Effector memory CD8-positive, alpha-beta T cell (primary cell): ENCODE measurements at regions not wholly inside any gene's neighbourhood (a gene's known extent, or its start where the extent isn't known, plus 50 kb on each side); places are given as distances from the start of the nearest gene placed in this dataset.
"Not testable (repeated sequence)": the region's sequence is repeated elsewhere in the genome, so short reads cannot be mapped to it uniquely, and the experiment has no call there.

Source experiments
- ATAC-seq: fragments of 150-1000 bp; cut with Tn5 transposase; replicated peaks from 2 replicates; pipeline ENCODE4 v1.10.0; 2021; ENCODE audit warnings: mild to moderate bottlenecking, moderate library complexity
- DNase-seq, 3 experiments: peaks; one replicate each; pipeline ENCODE4 v3.0.0; 2021
- H3K27ac Mint-ChIP-seq, 2 donors: one replicate each; pipeline ENCODE4 v1.8.0; 2022; ENCODE audit warnings: mild to moderate bottlenecking in 2 of 2, mixed read lengths in 2 of 2, moderate library complexity in 2 of 2
- H3K27me3 Mint-ChIP-seq, 2 donors: one replicate each; pipeline ENCODE4 v1.8.0; 2022; ENCODE audit warnings: mixed read lengths in 2 of 2
- H3K36me3 Mint-ChIP-seq: one replicate; pipeline ENCODE4 v1.8.0; 2022; ENCODE audit warnings: mild to moderate bottlenecking, moderate library complexity, mixed read lengths; ENCODE audit not compliant: insufficient read depth
- H3K4me1 Mint-ChIP-seq, 2 donors: one replicate each; pipeline ENCODE4 v1.8.0; 2022; ENCODE audit warnings: low read depth in 2 of 2, mixed read lengths in 2 of 2
- H3K4me3 Mint-ChIP-seq, 2 donors: one replicate each; pipeline ENCODE4 v1.8.0; 2022; ENCODE audit warnings: mild to moderate bottlenecking in 2 of 2, mixed read lengths in 2 of 2, moderate library complexity in 2 of 2
- H3K9me3 Mint-ChIP-seq, 2 donors: one replicate each; pipeline ENCODE4 v1.8.0; 2022; ENCODE audit warnings: mixed read lengths in 2 of 2

DNA sequence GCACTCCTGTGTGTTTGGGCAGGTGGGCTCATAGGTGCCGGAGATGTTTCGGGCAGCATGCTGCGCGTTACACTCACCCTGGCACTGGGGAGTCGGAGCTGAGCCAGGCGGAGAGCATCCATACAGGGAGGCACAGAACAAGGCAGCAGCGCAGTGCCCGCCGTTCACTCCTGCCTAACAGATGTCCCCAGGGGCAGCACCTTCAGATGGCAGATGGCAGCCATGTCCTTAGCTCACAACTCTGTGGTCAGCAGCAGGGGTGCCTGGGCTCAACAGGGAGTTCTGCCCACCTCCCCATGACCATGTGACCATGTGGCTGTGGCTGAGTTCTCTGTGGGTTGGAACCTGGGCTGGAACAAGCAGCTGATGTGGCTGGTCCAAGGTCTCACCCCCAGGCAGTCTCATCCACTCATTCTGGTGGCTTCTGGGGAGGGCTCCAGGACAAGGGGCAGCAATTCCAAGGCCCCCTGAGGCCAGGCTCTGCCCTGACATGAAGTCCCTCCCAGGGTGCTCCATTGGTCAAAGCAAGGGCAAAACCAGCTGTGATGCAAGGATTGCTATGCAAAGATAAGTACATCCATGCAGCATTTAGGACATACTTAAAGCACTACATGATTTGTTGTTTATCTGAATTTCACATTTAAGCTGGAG lies 64.2 kb downstream of the MRPL36 start:
- peaks cover 6% of the 10 kb centered on the region for H3K36me3 Mint-ChIP-seq
- ATAC-seq, result no peak

DNA sequence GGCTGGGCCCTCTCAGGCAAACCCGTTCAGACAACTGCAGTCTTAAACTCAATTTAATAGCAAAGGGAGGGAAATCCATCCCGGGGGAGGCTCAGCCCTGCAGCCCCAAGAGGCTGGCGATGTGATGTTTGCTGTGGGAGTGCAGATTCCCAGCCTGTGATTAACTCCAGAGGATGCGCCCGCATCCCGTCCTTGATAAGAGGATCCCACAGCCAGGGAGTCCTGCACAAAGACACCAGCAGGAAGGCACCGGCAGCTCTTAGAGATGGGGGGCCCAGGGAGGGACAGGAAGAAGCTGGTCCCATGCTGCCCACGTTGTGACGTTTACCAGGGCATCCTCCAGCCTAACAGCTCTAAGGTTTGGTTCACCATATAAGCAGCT lies 64.7 kb downstream of the MRPL36 start:
- ATAC-seq, result no peak
- H3K4me3 Mint-ChIP-seq, result no peak overlapping the region

More for the DNA sequence above, 64.2 kb downstream of the MRPL36 start:
- Mint-ChIP-seq H3K27me3 (peaks cover 16 to 83% of the 10 kb centered on the region in 2 donors), H3K27ac (no peak overlapping the region), H3K4me1 (no peaks in the 10 kb centered on the region), H3K4me3 (no peak overlapping the region), H3K9me3 (no peaks in the 10 kb centered on the region)
- DNase-seq, result no peak

DNA sequence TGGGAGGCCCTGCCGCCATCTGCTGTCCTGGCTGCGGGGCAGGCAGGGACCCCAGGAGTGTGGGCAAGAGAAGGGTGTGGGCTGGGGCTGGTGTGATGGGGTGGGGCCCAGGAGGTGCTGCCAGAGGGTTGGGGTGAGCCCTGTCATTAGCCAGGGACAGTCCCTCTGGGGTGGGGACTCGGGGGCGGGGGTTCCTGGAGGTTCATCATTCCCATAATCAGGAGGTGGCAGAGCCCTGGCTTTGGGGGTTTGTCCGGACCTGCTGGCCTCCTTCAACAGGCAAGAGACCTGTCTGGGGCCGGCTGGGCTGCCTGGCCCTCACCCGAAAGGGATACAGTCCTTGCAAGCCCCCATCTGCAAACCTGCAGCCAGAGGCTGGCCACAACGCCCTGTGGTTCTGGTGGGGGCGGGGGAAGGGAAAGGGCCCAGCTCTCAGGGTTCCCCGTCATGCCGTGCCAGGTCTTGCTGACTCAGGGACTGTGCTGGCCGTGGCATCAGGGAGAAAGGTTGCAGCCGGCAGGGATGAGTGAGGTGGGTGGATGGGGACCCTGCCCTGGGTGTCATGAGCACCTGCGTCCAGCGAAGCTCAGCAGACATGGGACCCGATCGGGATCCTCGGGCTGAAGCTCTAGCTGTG lies 65.2 kb downstream of the MRPL36 start:
- no peaks in the 10 kb centered on the region for H3K4me1 Mint-ChIP-seq
- DNase-seq, result no peak

More for the DNA sequence above, 64.7 kb downstream of the MRPL36 start:
- DNase-seq, result no peak
- Mint-ChIP-seq H3K4me1 (no peaks in the 10 kb centered on the region), H3K36me3 (peaks cover 6% of the 10 kb centered on the region), H3K9me3 (no peaks in the 10 kb centered on the region), H3K27me3 (peaks cover 15 to 88% of the 10 kb centered on the region in 2 donors), H3K27ac (no peak overlapping the region)

DNA sequence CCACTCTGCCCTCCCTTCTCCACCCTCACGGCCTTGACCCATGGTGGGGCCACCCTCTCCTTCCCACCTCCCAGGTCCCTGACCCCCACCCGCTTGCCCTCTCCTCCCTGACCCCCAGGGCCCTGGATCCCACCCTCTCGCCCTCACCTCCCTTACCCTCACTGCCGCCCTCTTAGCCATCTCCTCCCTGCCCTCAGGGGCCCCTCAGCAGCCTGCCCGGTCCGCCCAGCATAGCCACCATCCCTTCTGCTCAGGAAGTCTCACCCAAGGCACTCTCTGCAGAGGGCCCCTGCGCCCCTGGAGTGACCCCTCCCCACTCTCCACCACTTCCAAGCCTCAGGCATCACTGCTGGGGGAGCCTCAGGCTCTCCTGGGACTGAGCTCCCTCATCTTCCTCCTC lies 66.3 kb downstream of the MRPL36 start:
- Mint-ChIP-seq H3K27me3 (peaks cover 15 to 83% of the 10 kb centered on the region in 2 donors), H3K4me3 (no peak overlapping the region), H3K27ac (no peak overlapping the region), H3K4me1 (no peaks in the 10 kb centered on the region), H3K36me3 (peaks cover 6% of the 10 kb centered on the region), H3K9me3 (no peaks in the 10 kb centered on the region)
- ATAC-seq (no peak), DNase-seq (no peak)

More for the DNA sequence above, 65.2 kb downstream of the MRPL36 start:
- Mint-ChIP-seq H3K4me3 (no peak overlapping the region), H3K27me3 (peaks cover 15 to 87% of the 10 kb centered on the region in 2 donors), H3K27ac (no peak overlapping the region), H3K9me3 (no peaks in the 10 kb centered on the region), H3K36me3 (peaks cover 6% of the 10 kb centered on the region)
- ATAC-seq, result no peak

DNA sequence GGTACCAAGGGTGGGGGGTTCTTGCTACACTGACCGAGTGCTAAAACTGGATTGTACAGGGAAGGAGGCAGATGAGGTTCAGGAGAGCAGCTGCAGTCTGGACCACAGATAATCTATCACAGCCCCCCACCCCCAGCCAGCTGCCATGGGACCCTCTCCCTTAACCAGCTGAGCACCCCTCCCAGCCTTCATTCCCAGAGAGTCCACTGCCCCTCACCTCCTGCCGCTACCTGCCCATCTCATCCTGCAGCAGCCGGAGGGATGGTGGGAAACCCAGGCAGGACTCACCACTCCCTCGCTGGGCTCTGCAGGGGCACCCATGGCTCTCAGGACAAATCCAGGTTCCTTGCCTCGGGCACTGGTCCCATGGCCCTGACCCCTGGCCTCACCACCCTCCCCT lies 66.7 kb downstream of the MRPL36 start:
- ATAC-seq, result no peak
- H3K27ac Mint-ChIP-seq, result no peak overlapping the region
- no peak overlapping the region for H3K4me3 Mint-ChIP-seq

DNA sequence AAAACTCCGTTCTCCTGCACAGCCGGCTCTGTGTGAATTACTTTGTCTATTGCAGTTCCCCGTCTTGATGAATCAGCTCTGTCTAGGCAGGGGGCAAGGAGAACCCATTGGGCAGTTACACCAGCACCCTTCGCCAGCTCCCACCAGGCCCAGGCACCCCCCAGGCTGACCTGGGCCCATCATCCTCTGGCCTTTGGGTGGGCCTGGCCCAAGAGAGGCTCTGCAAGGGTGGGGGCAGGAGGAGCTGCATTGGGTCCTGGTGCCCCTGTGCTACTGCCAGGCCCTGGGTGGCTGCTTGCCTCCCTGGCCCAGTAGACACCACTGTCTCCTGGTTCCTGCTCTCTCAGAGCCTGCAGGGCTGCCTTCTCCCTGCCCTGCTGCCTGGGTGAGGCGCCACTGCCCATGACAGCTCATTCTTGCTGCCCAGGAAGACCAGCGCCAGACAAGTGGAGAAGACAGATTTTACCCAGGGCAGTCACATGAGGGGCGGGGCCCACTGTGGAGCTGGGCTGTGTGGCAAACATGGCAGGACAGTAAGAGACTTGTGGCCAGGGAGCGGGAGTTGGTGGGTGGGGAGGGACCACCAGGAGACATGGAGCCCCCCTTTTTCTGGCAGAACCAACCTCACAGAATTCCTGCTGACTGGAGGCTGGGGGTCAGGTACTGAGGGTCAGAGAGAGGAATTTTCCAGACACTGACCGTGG lies 67.2 kb downstream of the MRPL36 start:
- Mint-ChIP-seq H3K27ac (no peak overlapping the region), H3K4me3 (no peak overlapping the region), H3K27me3 (peaks cover 10 to 85% of the 10 kb centered on the region in 2 donors), H3K36me3 (peaks cover 3% of the 10 kb centered on the region), H3K9me3 (no peaks in the 10 kb centered on the region), H3K4me1 (no peaks in the 10 kb centered on the region)
- ATAC-seq (no peak), DNase-seq (no peak)

More for the DNA sequence above, 66.7 kb downstream of the MRPL36 start:
- no peak for DNase-seq
- H3K36me3 Mint-ChIP-seq, result peaks cover 6% of the 10 kb centered on the region
- H3K27me3 Mint-ChIP-seq, result peaks cover 11 to 87% of the 10 kb centered on the region in 2 donors
- H3K9me3 Mint-ChIP-seq, result no peaks in the 10 kb centered on the region
- no peaks in the 10 kb centered on the region for H3K4me1 Mint-ChIP-seq

DNA sequence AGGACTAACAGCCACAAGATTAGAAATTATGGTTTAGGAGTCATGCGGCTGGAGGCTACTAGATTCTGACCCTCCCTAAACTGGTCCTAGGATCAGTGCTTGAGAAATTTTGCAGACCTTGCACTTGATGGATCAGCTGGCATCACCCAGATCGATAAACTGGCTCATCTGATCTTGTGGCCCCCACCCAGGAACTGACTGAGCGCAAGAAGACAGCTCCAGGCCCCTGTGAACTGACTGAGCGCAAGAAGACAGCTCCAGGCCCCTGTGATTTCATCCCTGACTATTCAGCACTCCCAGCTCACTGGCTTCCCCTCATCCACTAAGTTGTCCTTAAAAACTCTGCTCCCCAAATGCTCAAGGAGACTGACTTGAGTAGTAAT lies 67.8 kb downstream of the MRPL36 start:
- ATAC-seq, DNase-seq, H3K4me1 Mint-ChIP-seq, H3K4me3 Mint-ChIP-seq, H3K27ac Mint-ChIP-seq, H3K9me3 Mint-ChIP-seq, H3K36me3 Mint-ChIP-seq: not testable (repeated sequence)
- H3K27me3 Mint-ChIP-seq, result peaks cover 10 to 85% of the 10 kb centered on the region in 2 donors

DNA sequence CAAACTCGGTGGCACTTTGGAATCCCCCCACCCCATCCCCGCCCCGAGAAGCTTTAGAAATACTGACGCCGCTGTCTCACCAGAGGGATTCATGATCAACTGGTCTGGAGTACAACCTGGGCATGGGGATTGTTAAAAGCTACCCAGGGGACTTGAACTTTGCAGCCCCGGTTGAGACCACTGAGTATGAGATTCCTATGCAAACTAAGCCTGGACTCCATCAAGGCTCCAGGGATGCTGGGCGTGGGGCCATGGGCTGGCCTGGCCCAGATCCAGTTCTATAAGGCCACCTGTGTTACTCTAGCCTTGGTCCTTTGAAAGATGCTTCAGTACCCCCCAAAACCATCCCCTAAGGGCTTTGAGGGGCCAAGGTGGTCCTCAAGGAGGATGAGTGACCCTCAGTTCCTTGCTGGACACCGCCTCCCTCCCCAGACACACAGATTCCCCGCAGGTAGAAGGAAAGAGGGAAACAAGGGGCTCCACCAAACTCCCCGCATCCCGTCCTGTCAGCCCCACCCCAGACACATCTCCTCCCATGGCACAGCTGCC lies 68.5 kb downstream of the MRPL36 start:
- Mint-ChIP-seq H3K4me3 (no peak overlapping the region), H3K9me3 (no peaks in the 10 kb centered on the region), H3K4me1 (no peaks in the 10 kb centered on the region), H3K27me3 (peaks cover 14 to 85% of the 10 kb centered on the region in 2 donors), H3K27ac (no peak overlapping the region), H3K36me3 (peaks cover 3% of the 10 kb centered on the region)
- DNase-seq, result no peak
- ATAC-seq, result no peak

DNA sequence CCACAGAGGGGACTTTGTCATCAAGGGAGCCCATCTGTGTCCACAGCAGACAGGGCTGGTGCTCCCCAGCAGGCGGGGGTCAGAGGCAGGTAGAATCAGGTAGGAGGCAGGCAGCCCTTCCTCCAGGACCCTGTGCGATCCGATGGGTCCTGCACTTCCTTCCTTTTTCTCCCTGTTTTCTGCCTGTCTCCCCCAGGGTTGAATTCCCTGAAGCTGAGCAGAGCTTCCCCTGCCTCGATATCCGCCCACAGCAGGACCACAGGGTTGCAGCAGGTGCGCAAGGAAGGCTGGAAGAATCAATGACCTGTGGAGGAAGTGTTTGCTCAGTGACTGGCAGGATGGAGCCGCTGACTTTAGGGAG lies 69.2 kb downstream of the MRPL36 start:
- ATAC-seq (no peak), DNase-seq (no peak)
- peaks cover 3% of the 10 kb centered on the region for H3K36me3 Mint-ChIP-seq
- H3K9me3 Mint-ChIP-seq, result no peaks in the 10 kb centered on the region
- H3K4me3 Mint-ChIP-seq, result no peak overlapping the region
- no peak overlapping the region for H3K27ac Mint-ChIP-seq
- peaks cover 21 to 85% of the 10 kb centered on the region in 2 donors for H3K27me3 Mint-ChIP-seq
- H3K4me1 Mint-ChIP-seq, result peaks cover 0 to 3% of the 10 kb centered on the region in 2 donors

DNA sequence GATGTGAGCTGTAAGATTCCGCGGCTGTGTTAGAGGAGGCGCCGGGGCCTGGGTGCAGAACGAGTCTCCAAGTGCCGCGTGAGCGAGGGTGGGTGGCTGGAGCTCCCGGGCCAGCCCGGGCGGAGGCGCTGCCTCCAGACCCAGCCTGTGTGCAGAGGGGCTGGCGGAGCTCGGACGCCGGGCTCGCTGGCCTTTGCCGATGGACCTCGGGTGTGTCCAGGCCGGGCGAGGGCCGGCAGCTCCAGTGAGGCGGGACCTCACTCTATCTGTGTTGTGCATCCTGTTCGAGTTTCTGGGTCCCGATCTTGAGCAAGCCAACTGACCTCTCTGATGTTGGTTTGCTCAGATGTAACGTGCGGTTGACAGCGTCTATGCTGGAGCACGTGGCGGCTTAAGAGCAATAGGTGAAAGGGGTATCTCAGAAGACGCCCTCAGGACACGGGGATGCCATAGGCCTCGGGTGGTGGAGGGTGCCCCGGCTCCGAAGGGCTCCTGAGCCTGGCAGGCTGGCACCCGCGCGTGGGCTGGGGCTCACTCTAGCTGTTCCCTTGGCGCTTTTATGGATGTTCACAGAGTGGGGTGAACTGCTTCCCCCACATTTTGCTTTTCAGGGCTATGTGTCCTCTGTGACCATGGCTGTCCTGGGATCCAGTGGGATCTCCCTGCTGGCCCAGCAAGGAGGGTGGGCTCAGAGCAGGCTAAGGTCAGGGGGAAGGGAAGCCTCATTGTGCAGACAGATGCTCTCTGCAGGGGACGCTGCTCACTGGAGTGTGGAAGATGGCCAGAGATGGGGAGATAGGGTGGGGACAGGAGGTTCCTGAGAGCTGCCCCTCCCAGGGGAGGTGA lies 69.8 kb downstream of the MRPL36 start:
- Mint-ChIP-seq H3K27ac (no peak overlapping the region), H3K4me1 (peaks cover 0 to 4% of the 10 kb centered on the region in 2 donors), H3K9me3 (no peaks in the 10 kb centered on the region), H3K4me3 (no peak overlapping the region), H3K27me3 (peaks cover 21 to 85% of the 10 kb centered on the region in 2 donors), H3K36me3 (peaks cover 3% of the 10 kb centered on the region)
- ATAC-seq (no peak), DNase-seq (no peak)

DNA sequence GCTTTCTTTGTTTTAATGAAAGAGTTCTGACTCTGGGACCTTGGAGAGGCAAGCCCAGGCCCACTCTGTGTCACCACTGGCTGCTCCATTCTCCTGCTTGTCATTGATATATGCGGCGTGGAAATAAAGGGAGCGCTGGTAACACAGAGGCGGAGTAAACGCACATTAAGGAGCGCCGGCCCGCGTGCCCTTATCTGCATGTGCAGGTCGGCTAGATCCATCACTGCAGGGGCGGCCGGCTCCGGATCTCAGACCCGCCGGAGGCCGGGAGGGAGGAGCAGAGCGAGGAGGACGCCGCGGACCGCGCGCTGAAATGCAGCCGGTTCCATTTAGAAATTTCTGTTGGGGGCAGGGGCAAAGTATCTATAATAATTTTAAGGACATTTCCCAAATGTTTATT lies 70.8 kb downstream of the MRPL36 start:
- ATAC-seq, result no peak
- H3K9me3 Mint-ChIP-seq, result no peaks in the 10 kb centered on the region
- peaks cover 3% of the 10 kb centered on the region for H3K36me3 Mint-ChIP-seq
- no peak for DNase-seq
- peaks cover 0 to 4% of the 10 kb centered on the region in 2 donors for H3K4me1 Mint-ChIP-seq
- no peak overlapping the region for H3K27ac Mint-ChIP-seq
- H3K27me3 Mint-ChIP-seq, result peaks cover 24 to 85% of the 10 kb centered on the region in 2 donors
- no peak overlapping the region for H3K4me3 Mint-ChIP-seq

DNA sequence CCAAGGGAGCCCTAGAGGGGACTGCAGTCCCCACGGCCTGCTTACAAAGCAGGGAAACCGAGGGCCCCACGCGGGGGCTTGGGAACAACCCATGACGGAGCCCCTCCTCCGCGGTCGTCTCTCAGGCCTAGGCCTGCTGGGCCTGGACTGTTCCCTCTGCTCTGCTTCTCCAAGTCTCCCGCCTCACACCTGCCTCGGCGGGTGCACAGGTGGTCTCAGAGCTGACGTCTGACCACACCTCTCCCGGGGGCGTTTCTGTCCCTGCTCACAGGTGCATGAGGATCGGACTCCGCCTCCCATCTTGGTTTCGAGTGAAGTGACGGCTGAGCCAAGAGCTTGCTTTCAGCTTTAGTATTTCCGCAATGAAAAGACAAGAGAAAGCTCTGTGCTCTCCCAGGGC lies 72.1 kb downstream of the MRPL36 start:
- Mint-ChIP-seq H3K27ac (no peak overlapping the region), H3K9me3 (no peaks in the 10 kb centered on the region), H3K27me3 (peaks cover 32 to 87% of the 10 kb centered on the region in 2 donors), H3K4me3 (no peak overlapping the region), H3K4me1 (peaks cover 0 to 4% of the 10 kb centered on the region in 2 donors), H3K36me3 (peaks cover 3% of the 10 kb centered on the region)
- ATAC-seq (no peak), DNase-seq (no peak)

DNA sequence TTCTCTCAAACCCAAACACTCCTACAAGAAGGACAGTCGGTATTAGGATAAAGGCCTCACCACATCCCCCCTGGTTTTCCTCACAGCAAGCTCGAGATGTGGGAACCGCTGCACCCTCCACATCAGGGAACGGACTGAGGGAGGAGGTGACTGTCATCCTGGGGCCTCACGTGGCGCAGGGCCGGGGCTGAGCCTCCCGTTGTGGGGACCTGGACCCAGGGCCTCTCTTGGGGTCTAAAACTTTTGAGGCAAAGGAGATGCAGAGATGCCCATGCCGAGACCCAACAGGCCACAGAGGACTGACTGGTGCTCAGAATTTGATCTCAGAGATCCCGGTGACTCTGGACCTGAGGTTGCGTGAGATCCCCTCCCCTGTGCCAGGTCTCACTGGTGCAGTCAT lies 72.7 kb downstream of the MRPL36 start:
- DNase-seq (no peak), ATAC-seq (no peak)
- H3K27ac Mint-ChIP-seq, result no peak overlapping the region
- no peaks in the 10 kb centered on the region for H3K9me3 Mint-ChIP-seq
- H3K36me3 Mint-ChIP-seq, result no peaks in the 10 kb centered on the region
- H3K27me3 Mint-ChIP-seq, result peaks cover 32 to 82% of the 10 kb centered on the region in 2 donors
- peaks cover 0 to 4% of the 10 kb centered on the region in 2 donors for H3K4me1 Mint-ChIP-seq
- no peak overlapping the region for H3K4me3 Mint-ChIP-seq
